ENCODE measurements at regions not wholly inside any gene's neighbourhood (a gene's known extent, or its start where the extent isn't known, plus 50 kb on each side); places are given as distances from the start of the nearest gene placed in this dataset.

DNA sequence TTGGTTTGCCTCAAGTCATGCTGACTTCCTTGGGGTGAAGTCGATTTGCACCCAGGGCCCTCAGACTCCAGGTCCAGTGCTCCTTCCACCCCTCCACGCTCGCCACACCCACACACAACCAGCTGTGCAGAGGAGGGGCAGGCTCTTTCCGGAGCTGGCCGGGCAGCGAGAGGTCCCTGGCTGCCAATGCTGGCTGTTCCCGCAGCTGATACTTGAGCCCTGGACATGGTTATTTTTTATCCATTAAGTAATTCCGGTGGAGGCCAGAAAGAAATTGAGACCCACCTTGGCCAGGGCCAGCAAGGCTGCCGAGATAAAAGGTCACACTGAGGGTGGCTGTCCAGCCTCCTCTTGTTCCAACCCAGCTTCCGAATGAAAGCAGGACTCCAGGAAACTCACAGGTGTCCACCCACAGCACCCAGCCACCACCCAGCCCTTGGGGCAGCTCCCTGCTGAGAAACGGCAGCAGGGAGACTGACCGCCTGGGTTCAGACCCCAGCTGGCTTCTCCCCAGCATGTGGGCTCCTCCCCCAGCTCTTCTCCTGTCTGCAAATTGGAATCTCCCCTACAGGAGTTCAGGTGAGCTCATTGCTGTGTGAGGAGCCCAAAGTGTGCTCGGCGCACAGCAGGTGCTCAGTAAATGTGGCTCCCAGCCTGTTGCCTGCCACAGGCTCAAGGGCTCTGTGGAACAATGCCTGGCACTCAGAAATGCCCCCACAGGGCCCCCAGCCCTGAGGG is 77.8 kb downstream of the PDGFA start:
- DNase-seq, result no peak

DNA sequence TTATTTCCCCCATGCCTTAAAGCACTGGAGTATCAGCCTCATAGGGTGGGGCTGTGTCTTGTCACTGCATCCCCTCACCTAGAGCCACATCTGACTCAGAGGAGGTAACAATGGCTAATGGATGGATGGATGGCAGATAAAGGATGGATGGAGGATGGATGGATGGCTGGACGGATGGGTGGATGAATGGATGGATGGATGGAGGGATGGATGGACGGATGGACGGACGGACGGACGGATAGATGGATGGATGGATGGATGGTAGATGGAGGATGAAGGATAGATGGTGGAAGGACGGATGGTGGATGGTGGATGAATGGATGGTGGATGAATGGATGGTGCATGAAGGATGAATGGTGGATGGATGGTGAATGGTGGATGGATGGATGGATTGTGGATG is 77.2 kb downstream of the PDGFA start:
- no peak for DNase-seq

DNA sequence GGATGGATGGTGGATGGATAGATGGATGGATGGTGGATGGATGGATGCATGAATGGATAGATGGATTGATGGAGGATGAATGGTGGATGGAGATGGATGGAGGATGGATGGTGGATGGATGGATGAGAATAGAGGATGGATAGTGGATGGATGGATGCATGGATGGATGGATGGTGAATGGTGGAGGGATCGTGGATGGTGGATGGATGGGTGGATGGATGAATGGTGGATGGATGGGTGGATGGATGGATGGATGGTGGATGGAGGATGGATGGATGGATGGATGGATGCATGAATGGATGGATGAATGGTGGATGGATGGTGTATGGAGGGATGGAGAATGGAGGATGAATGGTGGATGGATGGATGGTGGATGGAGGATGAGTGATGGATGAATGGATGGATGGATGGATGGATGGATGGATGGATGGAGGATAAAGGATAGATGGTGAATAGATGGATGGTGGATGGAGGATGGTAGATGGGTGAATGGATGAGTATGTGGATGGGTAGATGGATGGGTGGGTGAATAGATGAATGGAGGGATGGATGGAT is 76.3 kb downstream of the PDGFA start:
- DNase-seq, result no peak

DNA sequence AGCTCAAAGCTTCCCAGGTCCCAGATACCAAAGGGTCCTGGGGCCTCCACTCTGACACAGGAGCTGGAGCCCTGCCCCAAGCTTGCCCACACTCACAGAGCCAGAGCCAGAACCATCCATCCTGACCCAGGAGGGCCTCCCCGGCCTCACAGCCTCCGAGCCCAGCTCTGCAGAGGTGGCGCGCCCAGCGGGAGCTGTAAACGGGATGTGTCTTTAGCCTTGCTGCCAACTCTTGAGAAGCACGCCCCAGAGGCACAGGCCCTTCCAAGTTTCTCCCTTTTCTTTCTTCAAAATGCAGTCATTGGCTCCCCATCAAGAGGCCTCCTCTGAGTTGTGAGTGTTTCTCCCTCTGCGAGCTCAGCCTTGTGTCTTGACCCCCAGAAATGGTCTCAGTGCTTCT is 75.0 kb downstream of the PDGFA start:
- no peak for DNase-seq

DNA sequence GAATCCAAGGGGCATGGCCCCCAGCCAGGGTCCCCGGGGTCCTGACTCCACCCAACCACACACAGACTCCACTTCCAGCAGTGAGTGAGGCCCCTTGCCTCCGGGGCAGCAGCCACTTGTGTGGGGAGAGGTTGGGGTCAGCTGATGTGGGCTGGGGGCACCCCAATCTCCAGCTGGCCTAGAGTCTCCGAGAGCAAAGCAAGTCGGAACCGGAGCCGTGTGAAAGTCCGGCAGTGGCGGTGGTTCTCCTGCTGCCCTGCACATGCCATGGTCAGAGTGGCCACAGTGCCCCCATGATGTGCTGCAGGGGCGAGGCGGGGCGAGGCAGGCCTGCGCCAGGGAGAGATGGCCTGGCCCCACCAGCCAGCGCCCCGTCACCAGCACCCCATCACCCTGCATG is 74.6 kb downstream of the PDGFA start:
- DNase-seq, result no peak

DNA sequence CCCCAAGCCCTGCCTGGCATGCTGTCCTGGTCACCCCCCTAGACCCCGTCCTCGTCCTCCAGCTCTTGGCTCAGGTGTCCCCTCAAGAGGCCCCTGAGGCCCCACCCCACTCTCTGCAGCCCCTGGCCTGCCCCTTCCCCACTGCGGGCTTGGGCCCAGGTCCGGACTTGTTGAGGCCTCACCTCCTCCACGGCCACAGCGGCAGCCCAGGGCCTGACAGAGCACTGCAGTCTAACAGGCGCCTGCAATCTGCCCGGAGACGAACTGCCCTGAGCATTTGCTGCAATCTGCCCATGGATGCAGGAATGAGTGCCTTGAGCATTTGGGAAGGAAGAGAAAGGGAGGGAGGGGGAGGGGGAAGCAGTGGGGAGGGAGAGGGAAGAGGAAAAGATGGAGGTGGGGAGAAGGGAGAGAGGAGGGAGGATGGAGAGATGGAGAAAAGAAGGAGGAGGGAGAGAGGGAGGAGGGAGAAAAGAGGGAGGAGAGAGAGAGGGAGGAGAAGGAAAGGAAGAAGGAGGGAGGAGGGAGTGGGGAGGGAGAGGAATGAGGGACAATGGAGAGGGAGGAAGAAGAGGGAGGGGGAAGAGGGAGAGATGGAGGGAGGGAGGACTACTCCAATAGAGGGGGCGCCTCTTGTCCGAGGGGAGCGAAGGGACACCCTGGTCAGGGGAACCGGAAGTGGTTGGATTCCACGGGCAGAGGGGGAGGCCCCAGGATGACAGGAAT is 73.9 kb downstream of the PDGFA start:
- no peak for DNase-seq

DNA sequence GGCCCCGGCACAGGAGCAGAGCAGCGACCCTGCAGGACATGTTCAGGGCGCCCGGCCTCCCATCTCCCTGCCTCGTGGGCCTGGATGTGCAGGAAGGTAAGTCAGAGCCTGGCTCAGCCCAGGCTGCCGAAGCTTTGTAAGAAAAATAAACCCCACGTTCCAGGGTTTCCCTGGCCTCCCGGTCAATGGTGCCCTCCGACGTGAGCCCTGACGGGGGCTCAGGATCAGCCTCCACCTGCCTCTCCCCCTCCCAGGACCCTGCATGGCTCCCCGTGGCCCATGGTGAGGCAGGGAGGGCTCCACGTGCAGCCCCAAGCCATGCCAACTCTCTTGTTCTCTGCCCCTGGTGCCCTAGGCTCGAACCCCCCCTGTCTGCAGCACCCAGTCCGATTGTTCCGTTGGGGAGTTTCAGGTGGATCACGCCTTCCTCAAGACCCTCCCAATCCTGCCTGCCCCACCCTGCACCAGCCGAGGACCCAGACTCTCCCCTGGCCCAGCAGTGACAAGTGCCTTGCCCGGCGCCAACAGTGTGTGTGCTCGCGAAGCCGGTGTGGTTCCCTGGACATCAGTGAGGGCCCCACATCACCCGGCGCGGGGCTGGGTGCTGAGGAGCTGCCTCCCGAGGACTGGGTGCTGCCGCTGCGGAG is 73.2 kb downstream of the PDGFA start:
- no peak for DNase-seq

All from activated CD4-positive, alpha-beta T cell treated with anti-CD3 and anti-CD28 coated beads for 48 hours (primary cell).